Effector memory CD4-positive, alpha-beta T cell (primary cell): ENCODE measurements at regions not wholly inside any gene's neighbourhood (a gene's known extent, or its start where the extent isn't known, plus 50 kb on each side); places are given as distances from the start of the nearest gene placed in this dataset.
"Not testable (repeated sequence)": the region's sequence is repeated elsewhere in the genome, so short reads cannot be mapped to it uniquely, and the experiment has no call there.

ENCODE experiments used
- DNase-seq, 3 donors: peaks; one replicate each; pipeline ENCODE4 v3.0.0-alpha.2; 2020
- H3K27ac ChIP-seq: 2 replicates; pipeline ENCODE4 v1.7.0; 2013; ENCODE audit warnings: mild to moderate bottlenecking, low read length, moderate library complexity; ENCODE audit not compliant: insufficient read depth, poor library complexity, severe bottlenecking
- H3K27me3 ChIP-seq: replicated peaks from 2 replicates; pipeline ENCODE4 v1.7.0; 2013; ENCODE audit warnings: mild to moderate bottlenecking, low read length; ENCODE audit not compliant: insufficient read depth, control insufficient read depth, poor library complexity, severe bottlenecking
- H3K36me3 ChIP-seq: 2 replicates; pipeline ENCODE4 v1.7.0; 2013; ENCODE audit warnings: mild to moderate bottlenecking, low read length, moderate library complexity; ENCODE audit not compliant: control insufficient read depth, insufficient read depth
- H3K4me1 ChIP-seq: 2 replicates; pipeline ENCODE4 v1.7.0; 2013; ENCODE audit warnings: low read length, mild to moderate bottlenecking; ENCODE audit not compliant: control insufficient read depth, insufficient read depth, poor library complexity, severe bottlenecking
- H3K4me3 ChIP-seq: 2 replicates; pipeline ENCODE4 v1.7.0; 2013; ENCODE audit warnings: low read length, low read depth, mild to moderate bottlenecking; ENCODE audit not compliant: insufficient read depth, poor library complexity, severe bottlenecking
- H3K9me3 ChIP-seq: 2 replicates; pipeline ENCODE4 v1.7.0; 2013; ENCODE audit warnings: mild to moderate bottlenecking, low read length, moderate library complexity; ENCODE audit not compliant: control insufficient read depth

DNA sequence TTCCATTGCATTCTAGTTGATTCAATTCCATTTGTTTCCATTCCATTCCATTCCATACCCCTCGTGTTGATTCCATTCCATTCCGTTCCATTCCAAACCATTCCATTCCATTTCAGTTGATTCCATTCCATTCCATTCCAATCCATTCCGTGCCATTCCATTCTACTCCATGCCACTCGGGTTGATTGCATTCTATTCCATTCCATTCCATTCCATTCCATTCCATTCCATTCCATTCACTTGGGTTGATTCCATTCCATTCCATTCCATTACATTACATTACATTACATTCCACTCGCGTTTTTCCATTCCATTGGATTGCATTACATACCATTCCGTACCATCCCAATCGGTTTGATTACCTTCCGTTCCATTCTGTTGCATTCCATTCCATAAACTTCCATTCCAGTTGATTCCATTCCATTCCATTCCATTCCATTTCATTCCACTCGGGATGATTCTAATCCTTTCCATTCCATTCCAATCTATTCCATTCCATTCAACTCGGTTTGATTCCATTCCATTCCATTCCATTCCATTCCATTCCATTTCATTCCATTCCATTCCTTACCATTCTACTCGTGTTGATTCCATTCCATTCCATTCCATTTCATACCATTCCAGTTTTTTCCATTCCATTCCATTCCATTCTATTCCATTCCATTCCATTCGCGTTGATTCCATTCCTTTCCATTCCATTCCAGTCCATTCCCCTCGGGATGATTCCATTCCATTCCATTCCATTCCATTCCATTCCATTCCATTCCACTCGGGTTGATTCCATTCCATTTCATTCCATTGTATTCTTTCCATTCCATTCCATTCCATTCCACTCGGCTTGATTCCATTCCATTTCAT is 1140.4 kb downstream of the RPIA start:
- no peaks in the 10 kb centered on the region for H3K27me3 ChIP-seq
- H3K27ac ChIP-seq = no peak overlapping the region
- DNase-seq = no peak
- peaks cover 39% of the 10 kb centered on the region for H3K9me3 ChIP-seq
- no peaks in the 10 kb centered on the region for H3K36me3 ChIP-seq
- no peak overlapping the region for H3K4me3 ChIP-seq
- no peaks in the 10 kb centered on the region for H3K4me1 ChIP-seq

GRCh38 chr2:89833116-89833779 is 1141.8 kb downstream of the RPIA start:
- no peak overlapping the region for H3K27ac ChIP-seq
- H3K4me1 ChIP-seq = no peaks in the 10 kb centered on the region
- DNase-seq = no peak
- peaks cover 39% of the 10 kb centered on the region for H3K9me3 ChIP-seq
- no peaks in the 10 kb centered on the region for H3K27me3 ChIP-seq
- no peak overlapping the region for H3K4me3 ChIP-seq
- no peaks in the 10 kb centered on the region for H3K36me3 ChIP-seq

- no peak overlapping the region for H3K4me3 ChIP-seq
- H3K27ac ChIP-seq = no peak overlapping the region
- no peaks in the 10 kb centered on the region for H3K27me3 ChIP-seq
- H3K9me3 ChIP-seq = peaks cover 44% of the 10 kb centered on the region
- H3K36me3 ChIP-seq = no peaks in the 10 kb centered on the region
- no peak for DNase-seq
- H3K4me1 ChIP-seq = no peaks in the 10 kb centered on the region
These were observed 1142.3 kb downstream of the RPIA start for GRCh38 chr2:89833780-89834117.

GRCh38 chr2:89834306-89834705 is 1142.8 kb downstream of the RPIA start:
- H3K27me3 ChIP-seq = no peaks in the 10 kb centered on the region
- peaks cover 44% of the 10 kb centered on the region for H3K9me3 ChIP-seq
- DNase-seq = no peak
- H3K4me3 ChIP-seq = no peak overlapping the region
- H3K36me3 ChIP-seq = no peaks in the 10 kb centered on the region
- H3K27ac ChIP-seq = no peak overlapping the region
- no peaks in the 10 kb centered on the region for H3K4me1 ChIP-seq

DNA sequence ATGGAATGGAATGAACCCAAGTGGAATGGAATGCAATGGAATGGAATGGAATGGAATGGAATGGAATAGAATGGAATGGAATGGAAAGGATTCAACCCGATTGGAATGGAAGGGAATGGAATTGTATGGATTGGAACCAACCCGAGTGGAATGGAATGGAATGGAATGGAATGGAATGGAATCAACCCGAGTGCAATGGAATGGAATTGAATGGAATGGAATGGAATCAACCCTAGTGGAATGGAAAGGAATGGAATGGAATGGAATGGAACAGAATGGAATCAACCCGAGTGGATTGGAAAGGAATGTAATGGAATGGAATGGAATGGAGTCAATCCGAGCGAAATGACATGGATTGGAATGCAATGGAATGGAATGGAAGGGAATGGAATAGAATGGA is 1144.9 kb downstream of the RPIA start:
- not testable (repeated sequence) for H3K4me1 ChIP-seq, DNase-seq, H3K27ac ChIP-seq, H3K36me3 ChIP-seq, H3K4me3 ChIP-seq, H3K27me3 ChIP-seq
- peaks cover 34% of the 10 kb centered on the region for H3K9me3 ChIP-seq

DNA sequence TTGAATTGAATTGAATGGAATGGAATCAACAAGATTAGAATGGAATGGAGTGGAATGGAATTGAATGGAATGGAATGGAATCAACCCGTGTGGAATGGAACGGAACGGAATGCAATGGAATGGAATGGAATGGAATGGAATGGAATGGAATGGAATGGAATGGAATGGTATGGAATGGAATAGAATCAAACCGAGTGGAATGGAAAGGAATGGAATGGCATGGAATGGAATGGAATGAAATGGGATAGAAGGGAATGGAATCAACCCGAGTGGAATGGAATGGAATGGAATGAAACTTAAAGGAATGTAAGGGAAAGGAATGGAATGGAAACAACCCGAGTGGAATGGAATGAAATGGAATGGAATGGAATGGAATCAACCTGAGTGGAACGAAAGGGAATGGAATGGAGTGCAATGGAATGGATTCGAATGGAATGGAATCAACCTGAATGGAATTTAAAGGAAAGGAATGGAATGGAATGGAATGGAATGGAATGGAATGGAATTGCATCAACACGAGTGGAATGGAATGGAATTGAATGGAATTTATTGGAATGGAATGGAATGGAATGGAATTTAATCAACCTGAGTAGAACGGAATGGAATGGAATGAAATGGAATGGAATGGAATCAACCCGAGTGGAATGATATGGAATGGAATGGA is 1146.6 kb downstream of the RPIA start:
- Histone ChIP-seq H3K4me1 (no peaks in the 10 kb centered on the region), H3K36me3 (no peaks in the 10 kb centered on the region), H3K27me3 (no peaks in the 10 kb centered on the region), H3K4me3 (no peak overlapping the region), H3K27ac (no peak overlapping the region), H3K9me3 (peaks cover 28% of the 10 kb centered on the region)
- no peak for DNase-seq

DNA sequence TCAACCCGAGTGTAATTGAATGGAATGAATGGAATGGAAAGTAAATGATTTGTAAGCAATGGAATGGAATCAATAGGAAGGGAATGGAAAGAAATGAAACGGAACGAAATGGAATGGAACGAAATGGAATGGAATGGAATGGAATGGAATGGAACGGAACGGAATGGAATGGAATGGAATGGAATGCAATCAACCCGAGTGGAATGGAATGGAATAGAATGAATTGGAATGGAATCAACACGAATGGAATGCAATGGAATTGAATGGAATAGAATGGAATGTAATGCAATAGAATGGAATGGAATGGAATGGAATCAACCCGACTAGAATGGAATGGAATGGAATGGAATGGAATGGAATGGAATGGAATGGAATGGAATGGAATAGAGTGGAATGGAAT is 1148.7 kb downstream of the RPIA start:
- H3K27ac ChIP-seq, H3K4me1 ChIP-seq, H3K4me3 ChIP-seq, H3K36me3 ChIP-seq, DNase-seq, H3K27me3 ChIP-seq: not testable (repeated sequence)
- peaks cover 28% of the 10 kb centered on the region for H3K9me3 ChIP-seq

- not testable (repeated sequence) for H3K4me1 ChIP-seq, H3K27ac ChIP-seq, H3K4me3 ChIP-seq, H3K36me3 ChIP-seq, H3K27me3 ChIP-seq, DNase-seq
- H3K9me3 ChIP-seq = peaks cover 28% of the 10 kb centered on the region
These were observed 1149.5 kb downstream of the RPIA start for GRCh38 chr2:89840781-89841475.

DNA sequence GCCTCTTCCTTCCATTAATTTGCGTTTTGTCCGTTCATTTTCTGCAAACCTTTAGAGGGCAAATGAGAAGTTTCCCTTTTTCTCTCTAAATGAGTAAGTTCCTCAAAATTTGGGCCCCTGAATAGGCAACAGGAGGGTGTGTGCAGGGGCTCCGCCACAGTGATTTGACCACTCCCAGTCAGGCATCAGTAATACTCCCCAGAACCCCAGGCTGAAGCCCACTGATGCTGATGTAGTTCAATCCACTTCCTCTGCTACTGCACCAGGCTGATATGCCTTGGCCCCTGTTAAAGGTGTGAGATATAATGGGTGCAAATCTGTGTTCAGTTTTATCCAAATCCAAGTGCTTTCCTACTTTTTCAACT is 1150.0 kb downstream of the RPIA start:
- Histone ChIP-seq H3K27me3 (no peaks in the 10 kb centered on the region), H3K4me3 (no peak overlapping the region), H3K36me3 (no peaks in the 10 kb centered on the region), H3K27ac (no peak overlapping the region), H3K4me1 (no peaks in the 10 kb centered on the region), H3K9me3 (peaks cover 25% of the 10 kb centered on the region)
- DNase-seq = no peak
